22Rv1 (cell line): ENCODE measurements at regions not wholly inside any gene's neighbourhood (a gene's known extent, or its start where the extent isn't known, plus 50 kb on each side); places are given as distances from the start of the nearest gene placed in this dataset.

Experiments used
- CTCF ChIP-seq: fragments of 450-650 bp; IDR thresholded peaks from 2 replicates; pipeline ENCODE4 v1.5.1; 2017; ENCODE audit warnings: mild to moderate bottlenecking
- ZFX ChIP-seq: fragments of 450-650 bp; IDR thresholded peaks from 2 replicates; pipeline ENCODE4 v1.6.1; 2017; ENCODE audit warnings: antibody characterized with exemption, borderline replicate concordance

- TF ChIP-seq CTCF (no peak), ZFX (no peak)
Measured at GRCh38 chr2:118431997-118432396, 343.7 kb downstream of the INSIG2 start.
